SU-DHL-6 (cell line): ENCODE measurements at regions not wholly inside any gene's neighbourhood (a gene's known extent, or its start where the extent isn't known, plus 50 kb on each side); places are given as distances from the start of the nearest gene placed in this dataset.

Experiments used
- H2AFZ ChIP-seq: fragments of 200-600 bp; sonication (generic); 2 replicates; pipeline ENCODE4 v1.6.1; 2014; ENCODE audit warnings: low read depth, mild to moderate bottlenecking, moderate library complexity, mixed read lengths, antibody characterized with exemption, low read length; ENCODE audit not compliant: severe bottlenecking
- H3F3A ChIP-seq: fragments of 200-600 bp; shearing (Covaris generic); 2 replicates; pipeline ENCODE4 v1.6.0; 2016; ENCODE audit warnings: antibody characterized with exemption, mild to moderate bottlenecking; ENCODE audit not compliant: insufficient read depth
- H3K27ac ChIP-seq: fragments of 200-600 bp; sonication (generic); 2 replicates; pipeline ENCODE4 v1.5.1; 2016; ENCODE audit warnings: low read depth, mild to moderate bottlenecking, low read length, moderate library complexity, mixed read lengths
- H3K27me3 ChIP-seq: fragments of 200-600 bp; sonication (generic), shearing (Covaris generic); 2 replicates; pipeline ENCODE4 v1.6.0; 2014; ENCODE audit warnings: mild to moderate bottlenecking, low read length
- H3K36me3 ChIP-seq: fragments of 200-600 bp; sonication (generic); 2 replicates; pipeline ENCODE4 v1.6.1; 2014; ENCODE audit warnings: mild to moderate bottlenecking, low read length, mixed read lengths
- H3K4me2 ChIP-seq: fragments of 300-600, 200-600 bp; shearing (Covaris generic), sonication (generic); 2 replicates; pipeline ENCODE4 v1.6.0; 2014; ENCODE audit warnings: low read length, low read depth, mild to moderate bottlenecking; ENCODE audit not compliant: poor library complexity, severe bottlenecking
- H3K4me3 ChIP-seq: fragments of 200-600 bp; sonication (generic); 2 replicates; pipeline ENCODE4 v1.5.1; 2014; ENCODE audit warnings: antibody characterized with exemption, low read length, mild to moderate bottlenecking, mixed read lengths; ENCODE audit not compliant: insufficient read depth, poor library complexity, severe bottlenecking
- H3K79me2 ChIP-seq: fragments of 200-600 bp; sonication (generic); 2 replicates; pipeline ENCODE4 v1.6.1; 2014; ENCODE audit warnings: mild to moderate bottlenecking, low read length, moderate library complexity; ENCODE audit not compliant: insufficient read depth
- H3K9ac ChIP-seq: fragments of 200-600 bp; sonication (generic); 2 replicates; pipeline ENCODE4 v1.7.0; 2014; ENCODE audit warnings: mild to moderate bottlenecking, low read length
- H3K9me2 ChIP-seq: fragments of 200-600 bp; sonication (generic); replicated peaks from 2 replicates; pipeline ENCODE4 v1.6.1; 2014; ENCODE audit warnings: low read length; ENCODE audit not compliant: insufficient read depth
- H3K9me3 ChIP-seq: fragments of 200-600 bp; sonication (generic); 2 replicates; pipeline ENCODE4 v1.6.1; 2014; ENCODE audit warnings: low read length, mixed read lengths; ENCODE audit not compliant: insufficient read depth
- H4K20me1 ChIP-seq: fragments of 200-600 bp; sonication (generic); 2 replicates; pipeline ENCODE4 v1.6.1; 2014; ENCODE audit warnings: low read depth, mild to moderate bottlenecking, antibody characterized with exemption, low read length, moderate library complexity, mixed read lengths
- EZH2phosphoT487 ChIP-seq: fragments of 200-600 bp; sonication (generic), shearing (Covaris generic); conservative IDR thresholded peaks from 2 replicates; pipeline ENCODE4 v1.6.1; 2018; ENCODE audit warnings: mild to moderate bottlenecking, antibody characterized with exemption, low read length, moderate library complexity, mixed read lengths
- TF ChIP-seq, protein P1 (sequence below): fragments of 200-600 bp; sonication (generic); IDR thresholded peaks from one replicate; pipeline ENCODE4 v1.5.1; 2017; ENCODE audit warnings: antibody characterized with exemption, mild to moderate bottlenecking, low read length, moderate library complexity; ENCODE audit not compliant: insufficient read depth, poor library complexity, severe bottlenecking

GRCh38 chrX:148288451-148288850, 212.0 kb upstream of the AFF2 start:
- no peaks in the 10 kb centered on the region for H3K9me2 ChIP-seq
- no peak overlapping the region for H3K4me2 ChIP-seq
- no peak overlapping the region for H3K27ac ChIP-seq
- TF ChIP-seq EZH2phosphoT487 = no peak
- TF ChIP-seq, protein P1, sequence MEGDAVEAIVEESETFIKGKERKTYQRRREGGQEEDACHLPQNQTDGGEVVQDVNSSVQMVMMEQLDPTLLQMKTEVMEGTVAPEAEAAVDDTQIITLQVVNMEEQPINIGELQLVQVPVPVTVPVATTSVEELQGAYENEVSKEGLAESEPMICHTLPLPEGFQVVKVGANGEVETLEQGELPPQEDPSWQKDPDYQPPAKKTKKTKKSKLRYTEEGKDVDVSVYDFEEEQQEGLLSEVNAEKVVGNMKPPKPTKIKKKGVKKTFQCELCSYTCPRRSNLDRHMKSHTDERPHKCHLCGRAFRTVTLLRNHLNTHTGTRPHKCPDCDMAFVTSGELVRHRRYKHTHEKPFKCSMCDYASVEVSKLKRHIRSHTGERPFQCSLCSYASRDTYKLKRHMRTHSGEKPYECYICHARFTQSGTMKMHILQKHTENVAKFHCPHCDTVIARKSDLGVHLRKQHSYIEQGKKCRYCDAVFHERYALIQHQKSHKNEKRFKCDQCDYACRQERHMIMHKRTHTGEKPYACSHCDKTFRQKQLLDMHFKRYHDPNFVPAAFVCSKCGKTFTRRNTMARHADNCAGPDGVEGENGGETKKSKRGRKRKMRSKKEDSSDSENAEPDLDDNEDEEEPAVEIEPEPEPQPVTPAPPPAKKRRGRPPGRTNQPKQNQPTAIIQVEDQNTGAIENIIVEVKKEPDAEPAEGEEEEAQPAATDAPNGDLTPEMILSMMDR = no peak
- H3K9me3 ChIP-seq = no peaks in the 10 kb centered on the region
- H3F3A ChIP-seq = no peaks in the 10 kb centered on the region
- H4K20me1 ChIP-seq = no peaks in the 10 kb centered on the region
- no peak overlapping the region for H2AFZ ChIP-seq
- no peak overlapping the region for H3K4me3 ChIP-seq
- no peak overlapping the region for H3K9ac ChIP-seq
- H3K27me3 ChIP-seq = no peaks in the 10 kb centered on the region
- H3K36me3 ChIP-seq = no peaks in the 10 kb centered on the region
- H3K79me2 ChIP-seq = no peaks in the 10 kb centered on the region

- H3K9ac ChIP-seq = no peak overlapping the region
Observed at GRCh38 chrX:148290041-148290440, 210.4 kb upstream of the AFF2 start.

DNA sequence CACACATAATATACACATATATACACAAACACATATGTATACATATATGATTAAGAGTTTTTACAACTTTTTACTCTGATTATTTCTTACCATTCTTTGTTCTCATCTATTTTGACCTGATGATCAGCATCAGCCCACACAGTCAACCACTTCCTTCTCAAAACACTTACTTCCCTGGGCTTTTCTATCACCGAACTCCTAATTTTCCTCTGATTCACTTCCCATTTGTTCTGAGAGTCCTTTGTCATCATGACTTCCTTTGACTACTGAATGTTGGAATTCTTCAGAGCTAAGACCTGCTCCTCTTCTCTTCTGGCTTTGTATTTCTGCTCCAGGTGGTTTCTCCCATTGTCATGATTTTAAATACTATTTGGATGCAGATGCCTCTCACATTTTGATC, 209.5 kb upstream of the AFF2 start:
- no peaks in the 10 kb centered on the region for H3K79me2 ChIP-seq
- H4K20me1 ChIP-seq = no peaks in the 10 kb centered on the region
- H3K36me3 ChIP-seq = no peaks in the 10 kb centered on the region
- no peak for TF ChIP-seq EZH2phosphoT487
- TF ChIP-seq, protein P1 = no peak
- no peaks in the 10 kb centered on the region for H3K27me3 ChIP-seq
- H3K4me3 ChIP-seq = no peak overlapping the region
- no peak overlapping the region for H2AFZ ChIP-seq
- H3K9ac ChIP-seq = no peak overlapping the region
- H3F3A ChIP-seq = no peaks in the 10 kb centered on the region
- no peak overlapping the region for H3K27ac ChIP-seq
- H3K9me3 ChIP-seq = no peaks in the 10 kb centered on the region
- no peaks in the 10 kb centered on the region for H3K9me2 ChIP-seq
- no peak overlapping the region for H3K4me2 ChIP-seq

More at GRCh38 chrX:148290041-148290440, 210.4 kb upstream of the AFF2 start:
- Histone ChIP-seq H3K36me3 (no peaks in the 10 kb centered on the region), H3K79me2 (no peaks in the 10 kb centered on the region), H3K4me3 (no peak overlapping the region), H3K27ac (no peak overlapping the region), H3K9me2 (no peaks in the 10 kb centered on the region), H3K9me3 (no peaks in the 10 kb centered on the region), H3K27me3 (no peaks in the 10 kb centered on the region), H2AFZ (no peak overlapping the region), H3F3A (no peaks in the 10 kb centered on the region), H3K4me2 (no peak overlapping the region), H4K20me1 (no peaks in the 10 kb centered on the region)
- no peak for TF ChIP-seq EZH2phosphoT487
- TF ChIP-seq, protein P1 = no peak
